G401 (cell line): ENCODE measurements at regions not wholly inside any gene's neighbourhood (a gene's known extent, or its start where the extent isn't known, plus 50 kb on each side); places are given as distances from the start of the nearest gene placed in this dataset.

Experiments
- DNase-seq: peaks from one replicate; pipeline ENCODE4 v3.0.0-alpha.2; 2015; ENCODE audit warnings: low spot score
- in situ Hi-C: cut with HindIII; loops from 2 replicates; pipeline ENCODE4 v1.10.0; 2016; ENCODE audit warnings: low sequenced_read_pairs, mixed read lengths

DNA sequence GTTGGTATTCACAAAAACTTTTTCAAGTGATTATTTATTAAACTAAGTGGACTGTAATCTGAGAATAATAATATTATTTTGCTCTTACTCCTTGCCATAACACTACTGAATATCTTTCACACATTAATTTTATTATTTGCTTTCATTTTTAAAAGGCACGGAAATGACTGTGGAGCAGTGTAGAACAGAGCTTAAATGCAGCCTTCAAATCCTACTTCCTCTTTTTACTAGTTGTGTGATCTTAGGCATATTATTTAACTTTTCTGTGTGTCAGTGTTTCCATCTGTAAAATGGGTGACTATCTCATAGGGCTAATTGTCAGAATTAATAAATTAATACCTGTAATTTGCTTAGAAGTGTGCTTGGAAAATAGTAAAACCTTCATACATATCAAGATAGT lies 55.5 kb upstream of the SLC8A1 start:
- in situ Hi-C loops = no loop called here
- no peak for DNase-seq

DNA sequence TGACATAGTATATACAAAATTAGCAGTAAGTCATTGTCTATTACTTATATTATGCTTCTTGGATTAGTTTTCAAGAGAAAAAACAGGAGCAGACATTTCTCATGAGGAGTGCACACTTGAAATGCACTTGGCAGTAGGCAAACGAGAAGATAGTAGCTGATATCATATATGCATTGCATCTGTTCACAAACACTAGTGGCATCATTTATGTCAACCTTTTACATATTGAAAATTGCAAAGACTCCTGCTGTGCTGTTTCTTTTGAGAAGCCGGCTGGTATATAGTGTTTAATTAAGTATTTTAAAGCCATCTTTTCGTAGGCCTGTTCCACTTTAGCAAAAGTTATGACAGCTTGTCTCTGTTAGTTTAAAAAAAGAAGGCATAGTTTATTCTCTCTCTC lies 58.4 kb upstream of the SLC8A1 start:
- in situ Hi-C loops = no loop called here
- DNase-seq = no peak

DNA sequence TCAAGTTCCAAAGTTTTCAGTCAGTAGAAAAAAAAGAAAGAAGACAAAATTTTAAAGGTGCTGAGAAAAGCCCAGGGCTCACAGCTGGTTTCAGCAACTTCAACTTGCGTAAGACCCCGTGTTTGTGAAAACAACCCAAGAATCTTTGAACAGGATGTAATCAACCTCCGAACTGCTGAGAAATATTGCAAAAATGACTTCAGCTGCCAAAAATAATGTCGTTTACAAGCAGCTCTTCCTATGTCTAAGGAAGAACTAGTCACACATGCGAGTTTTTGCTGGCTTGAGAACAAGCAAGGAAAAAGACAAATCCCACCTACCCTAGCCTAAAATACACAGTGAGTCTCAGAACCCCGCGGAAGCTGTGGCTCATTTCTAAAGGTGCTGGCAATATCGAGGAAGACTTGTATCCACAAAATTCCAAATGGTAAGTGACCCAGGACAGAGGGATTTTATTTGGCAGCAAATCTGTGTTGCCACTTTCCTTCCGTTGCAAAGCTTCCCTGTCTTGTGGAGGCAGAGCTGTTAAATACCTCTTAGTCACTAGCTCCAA lies 59.8 kb upstream of the SLC8A1 start:
- in situ Hi-C loops = no loop called here
- DNase-seq = no peak

DNA sequence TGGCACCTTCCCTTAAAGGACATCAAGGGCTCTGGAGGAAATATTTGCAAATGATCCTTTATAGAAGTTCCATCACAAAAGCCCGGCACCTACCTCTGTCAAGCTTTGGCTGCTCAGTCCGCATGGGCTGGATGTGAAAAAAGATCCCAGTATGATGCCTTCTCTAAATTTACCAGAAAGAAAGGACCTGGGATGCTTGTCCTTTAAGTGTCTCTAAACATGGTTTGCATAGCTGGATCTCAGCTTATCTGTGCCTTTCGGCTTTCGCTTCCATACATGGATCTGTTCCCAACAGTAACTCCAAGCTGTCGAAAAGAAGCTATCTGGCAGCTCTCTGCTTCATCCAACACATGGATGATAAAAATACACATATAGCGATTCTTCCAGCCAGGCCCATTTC lies 60.4 kb upstream of the SLC8A1 start:
- in situ Hi-C loops = no loop called here

DNA sequence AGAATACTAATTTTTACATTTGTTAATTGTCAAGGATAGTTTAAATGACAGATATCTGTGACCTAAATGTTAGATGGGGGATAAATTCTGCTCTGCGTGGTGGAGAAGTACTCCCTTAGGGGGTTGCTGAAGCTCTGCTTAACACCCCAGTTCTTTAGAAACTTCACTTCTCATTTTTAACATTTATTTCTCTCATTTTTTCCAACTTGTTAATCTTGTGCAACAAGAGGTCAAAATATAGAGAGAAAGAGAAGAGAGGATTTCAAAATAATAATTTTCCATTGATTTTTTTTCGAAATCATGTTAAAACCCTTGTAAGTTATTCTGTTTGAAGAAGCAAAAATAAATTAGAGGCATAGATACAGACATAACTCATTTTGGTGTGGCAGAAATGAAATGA lies 61.3 kb upstream of the SLC8A1 start:
- DNase-seq = no peak
- in situ Hi-C loops = no loop called here

More for the DNA sequence above, 60.4 kb upstream of the SLC8A1 start:
- no peak for DNase-seq

DNA sequence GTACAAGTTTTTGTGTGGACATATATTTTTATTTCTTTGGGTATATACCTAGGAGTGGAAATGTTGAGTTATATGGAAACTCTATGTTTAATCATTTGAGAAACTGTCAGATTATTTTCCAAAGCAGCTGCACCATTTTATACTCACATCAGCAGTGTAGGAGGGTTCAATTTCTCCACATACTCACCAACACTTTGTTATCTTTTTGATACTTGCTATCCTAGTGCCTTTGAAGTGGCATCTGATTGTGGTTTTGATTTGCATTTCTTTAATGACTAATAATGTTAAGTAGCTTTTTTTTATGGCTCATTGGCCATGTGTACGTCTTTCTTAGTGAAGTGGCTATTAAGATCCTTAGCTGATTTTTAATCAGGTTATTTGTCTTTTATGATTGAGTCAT lies 64.7 kb upstream of the SLC8A1 start:
- no peak for DNase-seq
- in situ Hi-C loops = no loop called here

DNA sequence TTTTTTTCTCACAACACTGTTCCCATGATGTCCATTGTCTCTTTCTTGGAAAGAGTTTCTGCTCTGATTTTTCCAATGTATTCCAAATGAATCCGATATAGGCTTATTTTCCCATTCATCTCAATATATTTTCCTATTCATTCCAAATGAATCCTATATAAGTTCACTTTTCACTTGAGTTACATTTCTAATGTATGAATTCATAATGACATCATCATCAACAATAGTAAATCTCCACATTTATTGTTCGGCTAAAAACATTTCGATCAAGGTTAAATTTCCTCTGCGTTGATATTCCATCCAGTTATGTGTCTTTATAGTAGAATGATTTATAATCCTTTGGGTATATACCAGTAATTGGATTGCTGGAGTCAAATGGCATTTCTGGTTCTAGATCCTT lies 76.7 kb upstream of the SLC8A1 start:
- DNase-seq = no peak
- in situ Hi-C loops = no loop called here

DNA sequence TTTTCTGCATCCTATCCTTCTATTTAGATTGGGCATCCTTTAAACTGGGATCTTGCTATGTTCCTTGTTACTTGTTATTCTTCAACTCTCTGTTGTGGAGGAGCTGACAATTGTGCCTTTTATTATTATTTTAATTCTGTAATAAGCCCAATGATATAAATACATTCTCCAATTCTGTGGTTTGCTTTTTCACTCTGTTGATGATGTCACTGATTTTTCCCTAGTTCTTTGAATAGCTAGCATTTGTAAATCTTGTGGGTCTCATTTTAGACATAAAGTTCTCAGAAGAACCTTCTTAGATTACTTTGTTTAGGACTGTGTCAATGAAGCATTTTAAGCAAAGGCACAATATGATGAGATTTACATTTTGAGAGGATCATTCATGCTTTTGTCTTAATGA lies 79.5 kb upstream of the SLC8A1 start:
- DNase-seq = no peak
- in situ Hi-C loops = no loop called here

DNA sequence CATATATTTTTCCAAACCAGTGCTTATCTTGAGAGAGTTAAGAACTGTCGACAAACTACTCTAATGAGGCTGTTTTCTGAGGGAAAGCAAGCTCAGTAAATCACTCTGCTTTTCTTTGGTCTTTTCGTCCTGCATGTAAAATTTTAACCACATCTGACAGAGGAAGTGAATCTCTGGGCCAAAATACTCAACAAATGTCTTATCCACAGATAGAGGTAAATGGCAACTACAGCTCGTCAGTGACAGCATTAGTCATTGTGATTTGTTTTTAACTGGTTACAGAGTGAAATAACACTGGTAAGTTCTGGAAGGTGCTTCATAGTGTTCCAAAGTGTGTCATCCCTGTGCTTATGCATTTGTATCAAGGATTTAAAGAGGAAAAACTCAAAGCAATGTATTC lies 82.6 kb upstream of the SLC8A1 start:
- DNase-seq = no peak
- in situ Hi-C loops = no loop called here

DNA sequence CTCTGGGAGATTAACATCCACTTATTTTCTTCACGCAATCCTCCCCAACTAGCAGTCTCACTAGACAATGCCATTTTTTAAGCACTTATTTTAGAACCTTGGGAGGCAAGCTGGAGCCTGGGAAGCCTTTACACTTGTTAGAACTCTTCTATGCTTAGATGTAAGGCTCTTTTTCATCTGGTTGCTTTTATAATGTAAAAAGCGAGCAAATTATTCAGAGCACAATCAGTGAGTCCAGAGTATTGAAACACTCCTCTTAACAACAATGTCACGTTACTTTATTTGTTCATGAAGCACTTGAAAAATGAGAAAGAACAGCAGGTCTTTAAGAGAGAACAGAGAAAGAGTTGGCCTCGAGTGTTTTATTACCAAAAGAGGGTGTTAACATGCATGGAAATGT lies 84.1 kb upstream of the SLC8A1 start:
- in situ Hi-C loops = no loop called here
- no peak for DNase-seq

DNA sequence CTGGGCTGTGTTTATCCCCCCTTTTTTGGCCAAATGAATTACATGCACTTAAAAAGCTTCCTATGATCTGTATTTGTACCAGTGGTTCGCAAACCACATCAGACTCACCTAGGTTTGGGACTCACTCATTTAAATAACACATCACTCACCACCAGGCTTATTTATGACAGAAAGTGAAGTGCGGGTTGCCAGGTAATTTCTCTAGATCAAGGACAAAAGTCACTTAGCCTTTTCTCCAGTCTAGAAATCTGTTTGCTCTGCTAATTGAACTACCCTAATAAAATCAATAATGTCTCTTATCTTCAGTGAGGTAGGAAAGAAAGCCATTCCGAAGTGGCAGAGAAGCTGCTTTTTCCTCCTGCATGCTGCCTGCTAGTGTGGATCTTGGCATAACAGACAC lies 88.1 kb upstream of the SLC8A1 start:
- no peak for DNase-seq
- in situ Hi-C loops = no loop called here

DNA sequence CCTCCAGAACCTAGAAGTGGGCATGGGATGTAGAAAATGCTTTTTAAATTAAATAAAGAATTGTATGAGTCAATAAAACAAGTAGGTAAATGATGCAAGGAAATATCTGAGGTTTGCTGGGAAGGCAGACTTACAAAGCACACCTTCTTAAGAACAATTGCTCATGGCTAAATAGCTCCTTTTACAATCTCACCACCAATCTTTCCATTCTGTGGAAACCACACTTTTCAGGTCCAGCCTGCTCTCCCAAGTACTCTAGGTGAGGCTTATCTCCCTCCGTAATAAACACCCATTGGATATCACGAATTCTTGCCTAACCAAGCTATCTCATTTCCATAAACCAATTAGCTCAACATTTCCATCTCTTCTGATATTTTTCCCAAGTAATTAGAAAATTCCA lies 91.5 kb upstream of the SLC8A1 start:
- DNase-seq = no peak
- in situ Hi-C loops = no loop called here

DNA sequence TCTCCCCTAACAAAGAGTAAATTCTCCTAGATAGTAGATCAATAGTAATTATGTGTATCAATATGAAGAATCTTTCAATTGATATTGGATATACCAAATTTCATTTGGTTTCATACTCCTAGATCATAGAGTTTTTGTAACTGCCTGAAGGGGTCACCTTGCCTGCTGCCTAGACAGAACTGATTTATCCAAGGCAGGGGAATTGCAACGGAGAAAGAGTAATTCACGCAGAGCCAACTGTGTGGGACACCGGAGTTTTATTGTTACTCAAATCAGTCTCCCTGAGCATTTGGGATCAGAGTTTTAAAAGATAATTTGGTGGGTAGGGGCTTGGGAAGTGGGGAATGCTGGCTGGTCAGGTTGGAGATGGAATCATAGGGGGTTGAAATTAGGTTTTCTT lies 92.2 kb upstream of the SLC8A1 start:
- in situ Hi-C loops = no loop called here
- no peak for DNase-seq

DNA sequence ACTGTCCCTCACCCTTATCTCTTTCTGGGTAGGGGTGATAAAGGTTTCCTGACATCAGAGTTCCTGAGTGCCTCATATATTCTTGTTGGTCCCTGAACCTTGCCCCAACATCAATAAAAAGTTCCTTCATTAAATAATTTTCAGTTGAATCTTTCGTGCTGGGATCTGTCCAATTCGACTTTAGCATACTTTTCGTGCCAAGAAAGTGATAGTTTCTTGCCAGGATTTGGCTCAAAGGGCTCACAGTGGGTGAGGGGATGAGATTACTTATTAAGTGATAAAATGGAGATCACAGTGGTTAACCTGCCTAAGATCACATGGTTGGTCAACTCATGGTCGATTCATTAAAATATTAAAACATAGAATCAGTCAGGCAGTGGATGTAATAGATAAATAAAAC lies 93.8 kb upstream of the SLC8A1 start:
- DNase-seq = no peak
- in situ Hi-C loops = no loop called here

DNA sequence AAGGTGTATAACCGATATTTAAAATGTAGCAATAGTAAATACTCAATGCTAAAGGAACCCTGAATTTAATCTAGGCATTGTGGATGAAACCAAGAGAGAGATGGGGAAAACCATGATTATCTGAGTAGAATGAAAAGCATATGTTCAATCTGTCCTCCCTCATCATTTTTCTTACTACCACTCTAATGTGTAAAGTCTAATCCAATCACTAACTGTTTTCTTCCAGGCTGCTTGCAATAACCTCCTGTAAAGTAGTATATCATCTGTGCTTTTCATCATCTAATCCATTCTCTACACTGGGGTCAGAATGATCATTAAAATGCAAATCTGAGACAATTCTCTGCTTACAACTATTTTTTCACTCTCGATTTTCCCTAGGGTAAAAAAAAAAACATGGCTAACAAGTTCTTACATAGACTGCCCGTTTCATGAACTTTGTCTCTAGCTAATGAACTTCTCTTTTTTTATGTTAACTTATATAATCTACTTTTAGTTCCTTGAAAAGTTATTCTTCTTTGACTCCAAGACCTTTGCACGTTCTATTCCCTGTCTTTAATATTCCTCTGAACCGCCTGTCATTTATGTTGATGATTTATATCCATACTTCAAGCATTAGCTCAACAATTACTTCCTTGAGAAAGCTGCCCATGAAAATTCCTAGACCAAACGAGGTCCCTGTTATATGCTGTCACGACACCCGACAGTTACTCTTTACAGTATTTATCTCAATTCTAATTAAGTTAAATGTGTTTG lies 94.7 kb upstream of the SLC8A1 start:
- in situ Hi-C loops = no loop called here

DNA sequence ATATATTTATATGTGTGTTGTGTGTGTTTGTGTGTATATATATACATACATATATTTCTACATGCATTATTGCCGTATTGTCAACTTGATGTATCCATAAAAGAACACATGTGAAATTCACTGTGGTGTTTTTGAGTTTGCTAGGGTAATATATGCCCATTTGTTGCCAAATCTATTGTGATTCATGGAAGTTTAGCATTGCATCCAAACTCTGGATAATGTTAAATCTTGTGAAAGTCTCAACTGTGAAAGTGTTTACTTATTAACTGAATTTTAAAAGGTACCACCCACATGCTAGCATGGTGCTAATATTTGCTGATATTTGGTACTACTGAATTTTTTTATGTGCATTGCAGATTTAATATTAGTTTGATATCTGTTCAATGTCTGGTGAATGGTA lies 96.6 kb upstream of the SLC8A1 start:
- DNase-seq = no peak
- in situ Hi-C loops = no loop called here

More for the DNA sequence above, 94.7 kb upstream of the SLC8A1 start:
- DNase-seq = no peak

DNA sequence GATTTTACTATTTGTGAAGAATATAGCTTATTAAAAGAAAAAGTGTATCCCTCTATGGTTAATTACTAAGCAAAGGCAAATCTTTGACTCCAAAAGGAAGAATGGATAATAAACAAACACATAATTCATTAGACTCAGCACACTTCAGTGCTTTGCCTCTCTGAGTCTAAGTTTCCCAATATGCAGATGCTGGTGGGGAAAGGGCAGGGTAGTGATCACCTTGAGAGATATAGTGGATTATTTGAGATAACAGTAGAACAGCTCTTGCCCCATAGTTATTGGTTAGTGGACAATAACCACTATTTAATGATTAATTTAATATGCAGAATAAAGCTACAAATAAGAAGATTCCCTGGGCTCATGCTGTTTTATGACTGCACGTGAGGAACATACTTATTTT lies 98.2 kb upstream of the SLC8A1 start:
- in situ Hi-C loops = no loop called here
- DNase-seq = no peak

DNA sequence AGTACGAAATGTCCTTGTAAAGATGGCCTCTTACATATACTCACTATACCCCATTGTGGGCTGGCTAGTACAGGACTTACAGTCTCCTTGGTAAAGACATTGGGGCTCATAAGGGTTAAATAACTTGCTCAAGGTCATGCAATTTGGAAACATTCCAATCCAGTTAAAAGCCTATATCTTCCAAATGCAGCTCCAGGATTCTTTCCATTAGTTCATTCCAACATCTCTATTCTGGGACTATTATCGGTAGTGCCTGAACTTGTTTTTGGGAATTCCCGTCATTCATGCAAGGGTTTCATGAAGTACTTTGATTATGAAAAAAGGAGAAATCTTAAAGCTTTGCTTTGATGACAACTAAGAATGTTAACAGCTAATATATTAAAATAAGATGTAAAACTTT lies 99.2 kb upstream of the SLC8A1 start:
- no peak for DNase-seq
- in situ Hi-C loops = no loop called here

DNA sequence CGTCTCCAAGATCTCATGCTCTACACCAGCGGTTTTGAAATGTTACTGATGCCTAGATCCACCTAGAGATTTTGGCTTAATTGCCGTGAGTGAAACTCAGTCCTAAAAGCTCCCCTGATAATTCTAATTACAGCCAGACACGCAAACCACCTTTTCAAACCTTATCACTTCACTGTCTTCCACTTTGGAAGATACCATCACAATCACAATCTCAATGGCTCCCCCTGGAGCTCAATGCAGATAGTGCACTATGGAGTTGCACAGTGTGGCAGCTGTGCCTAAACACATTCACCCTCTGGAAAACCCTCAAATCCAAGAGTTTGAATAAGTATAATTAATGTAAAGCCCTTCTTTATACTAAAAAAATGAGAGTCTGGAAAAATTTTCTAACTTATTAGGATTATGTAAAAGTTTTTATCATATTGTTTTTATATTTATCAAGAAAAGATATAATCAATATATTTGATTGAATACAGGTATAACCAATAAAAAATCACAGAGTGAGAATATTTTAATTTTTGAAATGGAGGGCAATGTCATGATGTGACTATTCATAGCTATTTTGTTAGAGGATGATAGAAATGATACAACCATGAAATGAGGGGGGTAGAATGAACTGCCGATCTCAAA lies 102.9 kb upstream of the SLC8A1 start:
- in situ Hi-C loops = no loop called here
- peak; percentile 51 for DNase-seq

DNA sequence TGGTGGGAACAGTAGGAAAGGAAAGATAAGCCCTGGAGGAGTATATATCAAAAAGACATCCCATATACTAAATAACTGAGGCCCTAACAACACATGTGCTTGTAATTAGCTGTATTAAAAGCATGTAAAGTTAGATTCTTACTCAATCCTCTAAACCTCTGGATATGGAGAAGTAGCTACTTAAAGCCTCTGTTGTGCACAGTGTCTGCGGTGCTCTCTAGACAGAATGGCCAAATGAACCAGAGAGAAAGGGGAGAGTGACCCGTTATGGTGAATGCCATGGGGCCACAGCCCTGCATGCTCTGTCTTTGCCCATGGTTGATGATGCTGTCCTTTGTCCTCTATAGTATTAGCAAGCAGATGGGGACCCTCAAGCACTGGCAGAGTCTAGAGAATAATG lies 104.4 kb upstream of the SLC8A1 start:
- in situ Hi-C loops = no loop called here

DNA sequence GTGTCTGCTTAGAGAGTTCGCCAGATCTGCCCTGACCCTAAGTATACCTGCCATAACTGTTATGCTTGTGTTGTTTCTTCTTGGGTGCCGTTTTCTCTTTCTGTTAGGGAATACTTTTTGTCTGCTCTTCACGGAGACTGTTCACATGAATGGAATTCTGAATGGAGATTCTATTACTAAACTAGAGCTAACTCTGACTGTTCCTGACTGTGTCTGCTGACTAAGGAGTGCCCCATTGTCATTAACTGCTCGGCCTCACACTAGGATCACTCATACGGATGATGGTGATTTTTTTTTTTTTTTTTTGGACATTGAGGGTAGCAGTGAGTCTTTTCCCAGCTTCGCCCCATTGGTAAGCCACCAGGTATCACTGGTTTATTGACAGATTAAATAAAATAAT lies 104.8 kb upstream of the SLC8A1 start:
- no peak for DNase-seq
- in situ Hi-C loops = no loop called here

More for the DNA sequence above, 104.4 kb upstream of the SLC8A1 start:
- no peak for DNase-seq
